Osteoblast (primary cell): ENCODE measurements at regions not wholly inside any gene's neighbourhood (a gene's known extent, or its start where the extent isn't known, plus 50 kb on each side); places are given as distances from the start of the nearest gene placed in this dataset.

ENCODE experiments used
- DNase-seq: peaks from one replicate; pipeline ENCODE4 v3.0.0; 2011; ENCODE audit warnings: low spot score, mixed read lengths; ENCODE audit not compliant: insufficient read length; ENCODE audit errors: missing footprints
- H2AFZ ChIP-seq: 2 replicates; pipeline ENCODE4 v1.6.0; 2011; ENCODE audit warnings: mild to moderate bottlenecking, low read length
- H3K27ac ChIP-seq: 2 replicates; pipeline ENCODE4 v1.5.1; 2011; ENCODE audit warnings: mild to moderate bottlenecking, low read depth, low read length, moderate library complexity
- H3K27me3 ChIP-seq: 2 replicates; pipeline ENCODE4 v1.6.0; 2012; ENCODE audit warnings: mild to moderate bottlenecking, control low read depth, inconsistent platforms, low read length, moderate library complexity; ENCODE audit not compliant: insufficient read depth
- H3K36me3 ChIP-seq: 2 replicates; pipeline ENCODE4 v1.5.1; 2011; ENCODE audit warnings: mild to moderate bottlenecking, low read length, control low read depth, moderate library complexity; ENCODE audit not compliant: insufficient read depth
- H3K4me1 ChIP-seq: 2 replicates; pipeline ENCODE4 v1.5.1; 2011; ENCODE audit warnings: mild to moderate bottlenecking, low read length, control low read depth, moderate library complexity; ENCODE audit not compliant: insufficient read depth
- H3K4me2 ChIP-seq: 2 replicates; pipeline ENCODE4 v1.6.0; 2011; ENCODE audit warnings: mild to moderate bottlenecking, low read length; ENCODE audit not compliant: insufficient read depth
- H3K4me3 ChIP-seq: fragments of 200-600 bp; sonication (generic); 3 replicates; pipeline ENCODE4 v1.5.1; 2012; ENCODE audit warnings: mild to moderate bottlenecking, low read length, inconsistent platforms; ENCODE audit not compliant: insufficient read depth
- H3K79me2 ChIP-seq: 2 replicates; pipeline ENCODE4 v1.6.0; 2012; ENCODE audit warnings: mild to moderate bottlenecking, low read length, control low read depth, inconsistent platforms; ENCODE audit not compliant: insufficient read depth
- H3K9me3 ChIP-seq: 2 replicates; pipeline ENCODE4 v1.5.1; 2011; ENCODE audit warnings: low read depth, low read length, control low read depth
- H4K20me1 ChIP-seq: 2 replicates; pipeline ENCODE4 v1.6.0; 2012; ENCODE audit warnings: mild to moderate bottlenecking, low read length, control low read depth; ENCODE audit not compliant: insufficient read depth
- TF ChIP-seq, protein P1 (sequence below): IDR thresholded peaks from 2 replicates; pipeline ENCODE4 v1.5.1; 2011; ENCODE audit warnings: mild to moderate bottlenecking, low read depth, low read length, moderate library complexity; ENCODE audit errors: extremely low read depth

DNA sequence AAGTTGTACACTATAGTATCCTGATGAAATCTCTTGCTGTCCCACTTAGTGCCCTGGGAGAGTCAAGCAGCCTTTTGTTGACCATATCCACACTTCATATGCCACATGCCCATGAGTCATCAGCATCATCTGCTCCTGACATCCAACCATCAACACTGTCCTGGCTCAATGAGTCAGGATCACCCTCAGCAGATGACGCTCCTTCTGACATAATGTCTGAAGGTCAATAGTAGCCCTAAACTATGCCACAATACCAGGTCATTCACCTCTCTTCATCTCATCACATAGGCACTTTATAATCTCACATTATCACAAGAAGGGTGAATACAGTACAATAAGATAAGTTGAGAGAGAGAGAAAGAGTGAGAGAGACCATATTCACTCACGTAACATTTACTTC lies 369.0 kb upstream of the FAR2 start:
- Histone ChIP-seq H3K79me2 (no peaks in the 10 kb centered on the region), H3K9me3 (no peaks in the 10 kb centered on the region), H3K36me3 (no peaks in the 10 kb centered on the region), H3K27me3 (no peaks in the 10 kb centered on the region), H3K4me1 (no peaks in the 10 kb centered on the region), H3K4me2 (no peak overlapping the region), H2AFZ (no peak overlapping the region), H4K20me1 (no peaks in the 10 kb centered on the region), H3K27ac (no peak overlapping the region), H3K4me3 (no peak overlapping the region)
- TF ChIP-seq, protein P1, sequence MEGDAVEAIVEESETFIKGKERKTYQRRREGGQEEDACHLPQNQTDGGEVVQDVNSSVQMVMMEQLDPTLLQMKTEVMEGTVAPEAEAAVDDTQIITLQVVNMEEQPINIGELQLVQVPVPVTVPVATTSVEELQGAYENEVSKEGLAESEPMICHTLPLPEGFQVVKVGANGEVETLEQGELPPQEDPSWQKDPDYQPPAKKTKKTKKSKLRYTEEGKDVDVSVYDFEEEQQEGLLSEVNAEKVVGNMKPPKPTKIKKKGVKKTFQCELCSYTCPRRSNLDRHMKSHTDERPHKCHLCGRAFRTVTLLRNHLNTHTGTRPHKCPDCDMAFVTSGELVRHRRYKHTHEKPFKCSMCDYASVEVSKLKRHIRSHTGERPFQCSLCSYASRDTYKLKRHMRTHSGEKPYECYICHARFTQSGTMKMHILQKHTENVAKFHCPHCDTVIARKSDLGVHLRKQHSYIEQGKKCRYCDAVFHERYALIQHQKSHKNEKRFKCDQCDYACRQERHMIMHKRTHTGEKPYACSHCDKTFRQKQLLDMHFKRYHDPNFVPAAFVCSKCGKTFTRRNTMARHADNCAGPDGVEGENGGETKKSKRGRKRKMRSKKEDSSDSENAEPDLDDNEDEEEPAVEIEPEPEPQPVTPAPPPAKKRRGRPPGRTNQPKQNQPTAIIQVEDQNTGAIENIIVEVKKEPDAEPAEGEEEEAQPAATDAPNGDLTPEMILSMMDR, result no peak
- peak; percentile 88 for DNase-seq

- no peaks in the 10 kb centered on the region for H3K27me3 ChIP-seq
- no peaks in the 10 kb centered on the region for H3K79me2 ChIP-seq
- H3K9me3 ChIP-seq, result no peaks in the 10 kb centered on the region
- H3K4me1 ChIP-seq, result no peaks in the 10 kb centered on the region
- TF ChIP-seq, protein P1, result no peak
- H4K20me1 ChIP-seq, result no peaks in the 10 kb centered on the region
- H3K4me3 ChIP-seq, result no peak overlapping the region
- no peak overlapping the region for H2AFZ ChIP-seq
- no peak overlapping the region for H3K27ac ChIP-seq
- DNase-seq, result no peak
- H3K36me3 ChIP-seq, result no peaks in the 10 kb centered on the region
- H3K4me2 ChIP-seq, result no peak overlapping the region
These were observed 368.1 kb upstream of the FAR2 start for GRCh38 chr12:28780960-28781359.

DNA sequence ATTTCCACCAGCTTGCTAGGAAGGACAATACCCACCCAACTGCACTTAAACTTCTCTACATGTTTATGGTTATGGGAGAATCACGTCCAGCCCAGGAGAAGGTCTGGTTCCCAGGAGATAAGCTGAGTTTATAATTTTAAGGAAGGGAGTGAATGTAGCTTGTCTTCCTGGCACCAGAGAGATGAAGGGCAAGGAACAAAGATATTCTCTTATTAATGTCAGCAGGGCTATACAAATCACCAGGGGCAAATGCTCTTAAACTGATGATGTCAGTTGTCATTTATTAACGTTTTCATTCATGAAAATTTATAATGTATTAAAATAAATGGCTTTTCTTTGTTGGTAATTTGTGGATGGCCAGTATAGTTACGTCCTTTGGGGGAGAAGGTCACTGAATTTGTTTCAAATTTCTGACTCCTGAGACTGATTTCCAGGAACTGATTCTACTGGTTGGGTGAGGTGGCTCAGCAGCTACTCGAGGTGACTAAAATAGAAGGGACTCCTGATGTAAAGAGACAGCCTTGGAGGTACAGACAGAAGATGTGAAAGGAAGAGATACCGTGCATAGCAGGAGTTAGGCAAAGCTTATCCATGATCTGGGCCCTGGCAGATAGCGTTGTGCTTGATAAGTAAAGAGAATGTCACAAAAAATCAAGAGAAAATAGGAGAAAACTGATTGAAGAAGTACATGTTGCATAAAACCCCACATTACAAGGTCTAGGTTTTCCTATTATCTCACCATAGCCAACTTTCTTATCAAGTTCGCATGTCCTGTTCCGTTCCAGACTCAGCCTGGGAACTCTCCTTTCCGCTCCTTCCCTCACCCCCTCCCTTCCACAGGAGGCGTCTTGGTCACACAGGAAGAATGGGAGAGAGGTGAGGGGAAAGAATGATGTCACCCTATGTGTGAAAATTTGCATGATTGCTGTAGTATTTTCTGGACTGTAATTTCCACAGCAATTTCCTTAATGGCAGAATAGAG lies 367.1 kb upstream of the FAR2 start:
- no peaks in the 10 kb centered on the region for H3K79me2 ChIP-seq
- no peak overlapping the region for H3K4me2 ChIP-seq

DNA sequence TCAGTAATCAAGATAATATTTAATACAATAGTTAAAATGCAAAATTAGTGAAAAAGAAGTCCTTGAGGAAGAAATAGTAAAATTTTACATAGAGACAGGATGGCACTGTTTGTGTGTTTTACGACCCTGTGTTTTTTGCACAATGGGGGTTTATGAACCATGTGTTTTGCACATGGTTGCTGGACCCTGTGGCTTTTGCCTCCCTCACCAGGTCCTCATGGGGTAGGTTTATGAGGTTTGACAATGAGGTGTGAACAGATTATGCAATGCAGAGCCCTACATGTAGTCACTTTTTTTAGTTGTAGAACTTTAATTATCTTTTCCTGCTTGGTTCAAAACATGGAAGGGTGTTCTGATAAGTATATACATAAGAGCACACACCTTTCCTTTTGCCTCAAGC lies 366.3 kb upstream of the FAR2 start:
- no peaks in the 10 kb centered on the region for H3K4me1 ChIP-seq
- H3K79me2 ChIP-seq, result no peaks in the 10 kb centered on the region
- H3K36me3 ChIP-seq, result no peaks in the 10 kb centered on the region
- no peak overlapping the region for H3K27ac ChIP-seq
- no peak overlapping the region for H3K4me2 ChIP-seq
- TF ChIP-seq, protein P1, result no peak
- DNase-seq, result no peak
- no peaks in the 10 kb centered on the region for H3K9me3 ChIP-seq
- no peak overlapping the region for H2AFZ ChIP-seq
- no peak overlapping the region for H3K4me3 ChIP-seq
- H4K20me1 ChIP-seq, result no peaks in the 10 kb centered on the region
- H3K27me3 ChIP-seq, result no peaks in the 10 kb centered on the region

More for the DNA sequence above, 367.1 kb upstream of the FAR2 start:
- Histone ChIP-seq H4K20me1 (no peaks in the 10 kb centered on the region), H3K4me1 (no peaks in the 10 kb centered on the region), H3K9me3 (no peaks in the 10 kb centered on the region), H2AFZ (no peak overlapping the region), H3K27ac (no peak overlapping the region), H3K36me3 (no peaks in the 10 kb centered on the region), H3K27me3 (no peaks in the 10 kb centered on the region), H3K4me3 (no peak overlapping the region)
- TF ChIP-seq, protein P1, result no peak
- no peak for DNase-seq
